HG03520 (cell line): ENCODE measurements at regions not wholly inside any gene's neighbourhood (a gene's known extent, or its start where the extent isn't known, plus 50 kb on each side); places are given as distances from the start of the nearest gene placed in this dataset.
A peak's percentile ranks its signal among the peaks of the same experiment; 100 is the strongest.

ENCODE experiments used
- ATAC-seq: cut with Tn5 transposase; IDR thresholded peaks from one replicate; pipeline ENCODE4 v1.9.1; 2021; ENCODE audit warnings: mild to moderate bottlenecking, moderate library complexity; ENCODE audit not compliant: unreplicated experiment

DNA sequence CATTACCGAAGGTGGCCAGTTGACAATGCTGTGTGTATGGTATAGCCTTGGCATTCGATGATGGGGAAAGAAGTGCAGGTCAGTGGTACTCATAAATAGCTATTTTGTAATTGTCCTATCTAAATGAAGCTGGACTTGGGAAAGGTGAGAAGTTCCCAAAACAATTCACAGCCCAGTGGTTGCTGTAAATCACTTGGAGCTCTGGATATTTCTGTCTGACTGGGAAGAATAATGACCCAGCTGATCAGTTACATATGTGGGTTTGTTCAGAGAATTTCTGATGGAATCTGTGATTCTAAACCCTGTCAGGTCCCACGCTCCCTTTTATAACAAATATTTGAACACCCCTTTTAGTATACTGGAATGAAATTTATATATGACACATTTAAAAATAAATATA lies 133.9 kb upstream of the PFN2 start:
- ATAC-seq = no peak

GRCh38 chr3:150101016-150101415 lies 130.3 kb upstream of the PFN2 start:
- no peak for ATAC-seq

GRCh38 chr3:150098621-150099020 lies 127.9 kb upstream of the PFN2 start:
- ATAC-seq = peak; percentile 55

DNA sequence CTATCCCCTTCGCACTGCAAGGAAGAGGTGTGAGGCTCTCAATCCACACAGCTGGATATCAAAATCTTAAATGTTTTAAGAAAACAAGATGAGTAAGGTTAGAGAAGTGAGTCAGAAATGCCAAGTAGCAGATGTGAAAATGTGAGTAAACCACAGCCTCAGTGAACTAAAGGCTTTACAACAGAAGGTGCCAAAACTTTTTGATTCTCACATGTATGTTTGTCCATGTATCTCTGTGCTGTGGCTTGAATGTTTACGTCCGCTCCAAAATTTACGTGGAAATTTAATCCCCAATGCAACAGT lies 126.8 kb upstream of the PFN2 start:
- ATAC-seq = no peak

DNA sequence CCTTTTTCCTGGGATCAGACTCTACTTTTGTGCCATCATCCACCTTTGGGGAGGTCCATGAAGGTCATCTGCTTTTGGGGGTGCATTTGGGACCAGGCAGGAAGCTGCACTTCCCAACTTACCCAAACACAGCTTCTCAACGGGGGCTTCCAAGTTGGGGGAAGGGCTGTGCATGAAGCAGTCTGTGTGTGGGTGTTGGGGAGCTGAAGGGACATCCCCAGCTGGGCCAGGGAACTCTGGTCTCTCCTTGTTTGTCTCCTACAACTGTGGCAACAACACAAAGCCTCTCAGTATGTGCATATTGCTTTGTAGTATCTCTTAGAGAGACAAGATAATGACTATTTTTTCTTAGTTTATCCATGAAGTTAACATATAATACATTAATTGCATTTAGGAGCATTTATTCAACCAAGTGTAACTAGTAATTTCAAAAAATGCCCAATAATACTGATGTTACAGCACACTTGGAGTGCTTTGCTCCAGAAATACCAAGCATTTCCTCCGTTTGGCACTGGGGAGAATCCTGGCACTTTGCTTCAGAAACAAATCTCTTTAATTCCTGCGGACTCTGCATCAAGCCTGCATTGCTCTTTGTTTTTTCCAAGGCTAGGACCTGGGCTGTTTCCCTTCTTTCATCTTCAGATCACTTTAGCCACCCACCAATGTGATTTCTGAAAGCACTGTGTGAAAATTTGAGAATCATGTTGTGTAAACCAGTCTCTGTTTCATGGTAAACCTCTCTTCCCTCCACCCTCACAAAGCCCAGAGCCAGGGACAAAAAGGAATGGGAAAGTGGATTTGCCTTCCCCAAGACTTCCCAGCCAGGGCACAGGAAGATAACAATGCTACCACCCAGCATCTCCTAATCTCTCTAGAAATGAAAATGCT lies 126.2 kb upstream of the PFN2 start:
- ATAC-seq = no peak

- ATAC-seq = no peak
These were observed 123.6 kb upstream of the PFN2 start for GRCh38 chr3:150094150-150094933.

- no peak for ATAC-seq
These were observed 120.9 kb upstream of the PFN2 start for GRCh38 chr3:150091626-150092025.

- no peak for ATAC-seq
These were observed 120.2 kb upstream of the PFN2 start for GRCh38 chr3:150090877-150091276.

- no peak for ATAC-seq
These were observed 119.3 kb upstream of the PFN2 start for GRCh38 chr3:150090006-150090405.

- no peak for ATAC-seq
These were observed 113.4 kb upstream of the PFN2 start for GRCh38 chr3:150084128-150084527.

DNA sequence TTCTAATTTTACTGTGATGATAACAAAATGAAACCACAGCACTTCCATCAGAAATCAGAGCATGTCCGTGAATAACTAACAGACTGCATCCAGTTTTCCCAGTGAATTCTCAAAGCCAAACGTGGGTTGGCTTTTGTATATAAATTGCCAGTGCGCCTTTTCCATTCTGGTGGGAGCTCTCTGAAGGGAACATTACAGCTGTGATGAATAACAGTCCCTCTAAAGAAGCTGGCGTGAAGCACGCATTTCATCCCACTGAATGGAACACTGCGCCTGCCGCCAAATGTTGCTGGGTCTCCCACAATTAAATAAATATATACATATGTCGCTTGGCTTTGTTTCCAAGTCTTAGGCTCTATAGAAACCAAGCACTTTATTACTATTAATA lies 113.0 kb upstream of the PFN2 start:
- ATAC-seq = no peak

DNA sequence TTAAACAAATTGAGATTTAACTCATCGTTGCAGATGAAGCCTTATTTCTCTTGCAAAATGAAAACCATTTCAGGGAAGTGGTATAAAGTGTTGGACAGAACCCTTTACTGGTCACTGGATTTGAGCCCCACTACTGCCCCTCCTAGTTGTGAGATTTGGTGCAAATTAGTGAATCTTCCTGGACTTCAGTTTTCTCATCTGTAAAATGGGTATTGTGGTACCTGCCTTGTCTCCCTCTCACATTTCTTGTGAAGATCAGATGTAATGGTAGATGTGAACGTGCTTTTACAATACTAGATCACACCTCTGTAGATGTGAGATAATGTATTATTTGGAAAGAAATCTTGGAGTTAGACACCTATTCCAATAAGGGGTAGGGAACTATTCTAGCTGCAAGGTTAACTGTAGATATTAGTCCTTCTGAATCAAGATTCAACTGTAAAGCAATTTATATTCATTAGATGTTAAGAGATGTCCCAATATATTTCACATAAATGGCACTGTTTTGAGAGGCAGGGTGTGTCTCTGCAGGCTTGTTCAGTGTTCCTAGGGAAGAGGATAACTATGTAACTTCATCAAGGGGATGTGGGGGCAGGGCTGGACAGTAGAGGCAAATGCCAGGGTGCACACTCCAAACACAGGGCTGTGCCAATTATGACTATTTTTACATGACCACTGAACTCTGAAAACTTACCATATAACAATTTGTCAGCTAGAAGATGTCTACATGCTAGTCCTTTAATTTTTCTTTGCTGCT lies 112.4 kb upstream of the PFN2 start:
- no peak for ATAC-seq

GRCh38 chr3:150081084-150081483 lies 110.4 kb upstream of the PFN2 start:
- no peak for ATAC-seq

- ATAC-seq = no peak
These were observed 109.5 kb upstream of the PFN2 start for GRCh38 chr3:150080058-150080730.

GRCh38 chr3:150079029-150079739 lies 108.5 kb upstream of the PFN2 start:
- no peak for ATAC-seq

- no peak for ATAC-seq
These were observed 107.0 kb upstream of the PFN2 start for GRCh38 chr3:150077581-150078247.

DNA sequence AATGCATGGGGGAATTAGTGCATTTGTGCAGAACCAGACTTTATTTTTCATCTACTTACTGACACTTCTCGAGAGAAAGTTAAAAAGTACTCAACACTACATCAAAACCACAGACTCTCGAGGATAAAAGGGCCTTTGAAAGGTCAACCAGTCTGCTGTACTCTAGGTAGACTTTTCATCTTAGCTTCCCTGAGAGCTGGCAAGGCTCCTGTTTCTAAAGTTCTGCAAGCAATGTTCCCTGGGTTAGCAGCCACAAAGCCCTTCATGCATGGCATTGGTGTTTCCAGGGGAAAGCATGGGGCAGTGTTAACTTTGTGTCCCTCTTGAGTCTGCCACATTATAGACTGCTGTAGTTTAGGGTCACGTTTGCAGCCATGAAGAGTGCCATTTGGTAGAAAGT lies 106.4 kb upstream of the PFN2 start:
- no peak for ATAC-seq

DNA sequence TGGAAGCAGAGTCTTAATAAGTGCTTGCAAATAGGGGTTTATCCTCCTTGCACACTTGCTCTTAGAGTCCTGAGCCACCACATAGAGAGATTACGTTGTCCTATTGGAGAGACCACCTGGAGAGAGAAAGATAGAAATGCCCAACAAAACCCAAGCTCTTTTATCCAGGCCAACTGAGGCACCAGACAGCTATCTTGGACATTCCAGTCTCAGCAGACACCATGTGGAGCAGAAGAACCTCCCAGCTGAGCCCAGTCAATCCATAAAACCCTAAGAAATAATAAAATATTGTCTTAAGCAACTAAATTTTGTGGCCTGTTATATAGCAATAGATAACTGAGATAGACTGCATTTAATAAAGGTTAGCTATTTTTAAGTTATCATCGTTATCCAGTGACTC lies 105.7 kb upstream of the PFN2 start:
- ATAC-seq = no peak

DNA sequence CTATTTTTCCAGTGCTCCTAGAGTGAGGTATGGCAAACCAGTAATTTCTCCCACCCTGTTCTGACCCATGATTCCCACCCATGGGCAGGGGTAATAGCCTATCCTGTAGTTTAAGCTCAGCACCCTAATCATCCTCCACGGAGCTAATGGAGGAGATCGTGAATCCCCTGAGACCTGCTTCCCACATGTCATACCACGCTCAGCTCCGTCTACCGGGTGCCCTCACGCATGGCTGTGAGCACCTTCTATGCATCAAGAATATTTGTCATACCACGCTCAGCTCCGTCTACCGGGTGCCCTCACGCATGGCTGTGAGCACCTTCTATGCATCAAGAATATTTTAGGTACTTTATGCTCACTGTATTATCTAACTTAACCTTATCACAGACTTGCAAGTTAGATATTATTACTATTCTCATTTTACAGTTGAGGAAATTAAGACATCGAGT lies 104.7 kb upstream of the PFN2 start:
- no peak for ATAC-seq
